ENCODE measurements at regions not wholly inside any gene's neighbourhood (a gene's known extent, or its start where the extent isn't known, plus 50 kb on each side); places are given as distances from the start of the nearest gene placed in this dataset.

DNA sequence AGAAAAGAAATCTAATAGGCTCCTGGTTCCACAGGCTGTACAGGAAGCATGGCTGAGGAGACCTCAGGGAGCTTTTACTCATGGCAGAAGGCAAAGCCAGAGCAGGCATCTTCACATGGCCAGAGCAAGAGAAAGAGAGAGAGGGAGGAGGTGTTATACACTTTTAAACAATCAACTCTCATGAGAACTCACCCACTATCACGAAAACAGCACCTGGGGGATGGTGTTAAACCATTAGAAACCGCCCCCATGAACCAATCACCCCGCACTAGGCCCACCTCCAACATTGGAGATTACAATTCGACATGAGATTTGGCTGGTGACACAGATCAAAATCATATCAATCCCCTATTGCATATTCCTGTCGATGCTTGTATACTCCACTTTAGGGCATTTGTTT lies 93.5 kb downstream of the MRPL39 start:
- H3K9me3 ChIP-seq (ENCODE audit: low read depth), result no peaks in the 10 kb centered on the region
- in situ Hi-C loops (cut with MboI), result no loop called here
- no peaks in the 10 kb centered on the region for H3F3A ChIP-seq (ENCODE audit: insufficient read depth)
- 53 to 61% methylated on average over 5 of the region's 5 CpGs for WGBS, 2 experiments (ENCODE audit: low coverage in 1 of 2, low lambda C conversion rate in 2 of 2, missing lambda C conversion rate in 2 of 2)
- H3K27me3 ChIP-seq (replicated peaks; ENCODE audit: insufficient read depth), result no peaks in the 10 kb centered on the region
- no peak for TF ChIP-seq EZH2 (IDR thresholded peaks at IDR 0.05; ENCODE audit: insufficient read depth, poor library complexity, severe bottlenecking)
- no peak for TF ChIP-seq EZH2phosphoT487 (IDR thresholded peaks at IDR 0.05; ENCODE audit: insufficient read depth, low read depth)
- no peak overlapping the region for H2AFZ ChIP-seq
- no peak overlapping the region for H3K27ac ChIP-seq
- H3K79me2 ChIP-seq (ENCODE audit: insufficient read depth), result no peaks in the 10 kb centered on the region
- no peaks in the 10 kb centered on the region for H3K9me2 ChIP-seq (ENCODE audit: insufficient read depth)
- H3K4me3 ChIP-seq, result no peak overlapping the region
- no peak overlapping the region for H3K9ac ChIP-seq
- no peak overlapping the region for H3K4me2 ChIP-seq (ENCODE audit: unreplicated experiment)
- no peaks in the 10 kb centered on the region for H3K4me1 ChIP-seq (ENCODE audit: insufficient read depth)
- no peaks in the 10 kb centered on the region for H3K36me3 ChIP-seq (ENCODE audit: low read depth)
- no peaks in the 10 kb centered on the region for H4K20me1 ChIP-seq (ENCODE audit: insufficient read depth)
- DNase-seq, result no peak

DNA sequence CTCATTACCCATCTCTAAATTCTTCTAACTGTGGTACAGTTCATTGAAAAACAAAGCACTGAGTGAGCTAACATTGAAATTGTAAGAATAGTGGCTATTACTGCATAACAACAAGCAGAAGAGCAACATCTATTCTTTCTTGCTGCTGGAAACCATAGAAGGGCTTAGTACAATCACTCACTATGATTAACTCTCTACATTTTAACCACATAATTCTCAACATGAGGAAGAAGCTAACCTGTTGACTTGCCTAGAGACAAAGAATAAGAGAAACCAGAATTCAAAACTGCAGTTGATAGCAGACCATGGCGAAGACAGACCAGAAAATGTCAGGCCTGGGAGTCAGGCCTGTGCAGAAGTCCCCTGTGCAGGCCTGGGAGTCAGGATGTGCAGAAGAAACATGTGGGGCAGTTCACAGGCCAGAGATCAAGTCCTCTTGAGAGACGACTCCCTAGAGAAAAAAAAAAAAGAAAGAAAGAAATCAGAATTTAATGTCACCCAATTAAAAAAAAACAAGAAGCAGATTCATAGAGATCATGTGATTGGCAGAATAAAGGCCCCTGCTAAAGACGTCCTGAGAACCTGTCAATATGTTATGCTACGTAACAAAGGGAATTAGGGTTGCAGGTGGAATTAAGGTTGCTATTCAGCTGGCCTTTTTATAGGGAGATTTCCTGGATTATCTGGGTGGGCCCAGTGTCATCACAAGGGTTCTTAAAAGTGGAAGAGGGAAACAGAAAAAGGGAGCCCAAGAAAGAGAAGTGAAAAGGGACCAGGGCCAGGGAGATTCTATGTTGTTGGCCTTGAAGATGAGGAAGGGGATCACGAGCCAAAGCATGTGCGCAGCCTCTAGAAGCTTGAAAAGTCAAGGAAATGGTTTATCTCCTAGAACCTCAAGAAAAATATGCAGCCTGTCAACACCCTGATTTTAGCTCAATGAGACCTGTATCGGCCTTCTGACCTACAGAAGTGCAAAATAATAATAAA lies 94.9 kb downstream of the MRPL39 start:
- Histone ChIP-seq H3K79me2 (ENCODE audit: insufficient read depth) (no peaks in the 10 kb centered on the region), H3K9ac (no peak overlapping the region), H2AFZ (no peak overlapping the region), H3K4me2 (ENCODE audit: unreplicated experiment) (no peak overlapping the region), H4K20me1 (ENCODE audit: insufficient read depth) (no peaks in the 10 kb centered on the region), H3K27ac (no peak overlapping the region), H3K4me3 (no peak overlapping the region), H3K9me3 (ENCODE audit: low read depth) (no peaks in the 10 kb centered on the region), H3F3A (ENCODE audit: insufficient read depth) (no peaks in the 10 kb centered on the region), H3K9me2 (ENCODE audit: insufficient read depth) (no peaks in the 10 kb centered on the region), H3K27me3 (replicated peaks; ENCODE audit: insufficient read depth) (no peaks in the 10 kb centered on the region), H3K36me3 (ENCODE audit: low read depth) (no peaks in the 10 kb centered on the region), H3K4me1 (ENCODE audit: insufficient read depth) (no peaks in the 10 kb centered on the region)
- no peak for DNase-seq
- no peak for TF ChIP-seq EZH2 (IDR thresholded peaks at IDR 0.05; ENCODE audit: insufficient read depth, poor library complexity, severe bottlenecking)
- no peak for TF ChIP-seq EZH2phosphoT487 (IDR thresholded peaks at IDR 0.05; ENCODE audit: insufficient read depth, low read depth)
- WGBS, 2 experiments (ENCODE audit: low coverage in 1 of 2, low lambda C conversion rate in 2 of 2, missing lambda C conversion rate in 2 of 2), result 71 to 77% methylated on average over 7 of the region's 7 CpGs
- in situ Hi-C loops (cut with MboI), result no loop called here

DNA sequence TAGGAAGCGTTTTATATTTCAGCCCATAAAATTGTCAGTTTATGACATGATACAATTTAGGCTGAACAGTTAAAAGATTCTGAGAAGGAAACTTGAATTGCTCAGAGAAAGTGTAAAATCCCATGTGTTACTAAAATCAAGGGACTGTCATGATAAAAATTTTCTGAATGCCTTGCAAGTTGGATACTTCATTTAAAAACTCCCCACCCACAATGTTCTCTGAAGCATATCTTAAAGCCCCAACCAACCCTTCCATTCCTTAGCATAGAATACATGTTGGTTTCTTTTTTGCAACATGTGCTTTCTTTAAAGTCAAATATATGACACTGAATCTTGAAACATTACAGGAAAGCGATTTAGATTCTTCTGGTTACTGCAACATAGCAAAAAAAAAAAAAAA lies 97.4 kb downstream of the MRPL39 start:
- Histone ChIP-seq H2AFZ (no peak overlapping the region), H3K36me3 (ENCODE audit: low read depth) (no peaks in the 10 kb centered on the region), H3K9ac (no peak overlapping the region), H3K27me3 (replicated peaks; ENCODE audit: insufficient read depth) (no peaks in the 10 kb centered on the region), H3F3A (ENCODE audit: insufficient read depth) (no peaks in the 10 kb centered on the region), H3K4me2 (ENCODE audit: unreplicated experiment) (no peak overlapping the region), H4K20me1 (ENCODE audit: insufficient read depth) (no peaks in the 10 kb centered on the region), H3K9me2 (ENCODE audit: insufficient read depth) (no peaks in the 10 kb centered on the region), H3K4me3 (no peak overlapping the region), H3K9me3 (ENCODE audit: low read depth) (no peaks in the 10 kb centered on the region), H3K4me1 (ENCODE audit: insufficient read depth) (0 out of 2 replicates have a peak, but pooled peaks cover 9% of the 10 kb centered on the region), H3K27ac (no peak overlapping the region), H3K79me2 (ENCODE audit: insufficient read depth) (no peaks in the 10 kb centered on the region)
- WGBS, 2 experiments (ENCODE audit: low coverage in 1 of 2, low lambda C conversion rate in 2 of 2, missing lambda C conversion rate in 2 of 2), result 36 to 37% methylated on average over 2 of the region's 2 CpGs
- in situ Hi-C loops (cut with MboI), result no loop called here
- DNase-seq, result no peak
- TF ChIP-seq EZH2 (IDR thresholded peaks at IDR 0.05; ENCODE audit: insufficient read depth, poor library complexity, severe bottlenecking), result no peak
- no peak for TF ChIP-seq EZH2phosphoT487 (IDR thresholded peaks at IDR 0.05; ENCODE audit: insufficient read depth, low read depth)

DNA sequence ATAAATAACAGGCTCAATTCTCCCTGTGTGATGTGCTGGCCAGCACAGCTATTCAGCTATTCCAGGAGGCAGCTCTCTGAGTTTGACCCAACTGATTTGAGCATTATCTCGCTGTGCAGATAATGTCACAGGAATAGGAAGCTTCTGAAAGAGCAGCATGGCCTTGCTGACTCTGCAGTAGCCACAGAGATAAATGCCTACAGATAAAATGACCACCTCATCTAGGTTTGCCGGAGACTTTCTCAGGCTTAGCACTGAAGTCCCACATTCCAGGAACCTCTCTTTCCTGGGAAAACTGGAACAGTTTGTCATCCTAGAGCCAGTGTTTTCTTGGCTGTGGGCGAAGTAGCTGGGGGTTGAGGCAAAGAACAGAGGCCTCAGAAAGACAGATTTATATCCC lies 98.9 kb downstream of the MRPL39 start:
- Histone ChIP-seq H3K27ac (no peak overlapping the region), H3K36me3 (ENCODE audit: low read depth) (no peaks in the 10 kb centered on the region), H3K27me3 (replicated peaks; ENCODE audit: insufficient read depth) (no peaks in the 10 kb centered on the region), H3K9me3 (ENCODE audit: low read depth) (no peaks in the 10 kb centered on the region), H2AFZ (no peak overlapping the region), H3K79me2 (ENCODE audit: insufficient read depth) (no peaks in the 10 kb centered on the region), H3K4me2 (ENCODE audit: unreplicated experiment) (no peak overlapping the region), H3K9ac (no peak overlapping the region), H3F3A (ENCODE audit: insufficient read depth) (no peaks in the 10 kb centered on the region), H4K20me1 (ENCODE audit: insufficient read depth) (no peaks in the 10 kb centered on the region), H3K4me1 (ENCODE audit: insufficient read depth) (0 out of 2 replicates have a peak, but pooled peaks cover 9% of the 10 kb centered on the region), H3K4me3 (no peak overlapping the region), H3K9me2 (ENCODE audit: insufficient read depth) (no peaks in the 10 kb centered on the region)
- DNase-seq, result no peak
- no peak for TF ChIP-seq EZH2 (IDR thresholded peaks at IDR 0.05; ENCODE audit: insufficient read depth, poor library complexity, severe bottlenecking)
- TF ChIP-seq EZH2phosphoT487 (IDR thresholded peaks at IDR 0.05; ENCODE audit: insufficient read depth, low read depth), result no peak
- in situ Hi-C loops (cut with MboI), result no loop called here
- 66 to 82% methylated on average over 3 of the region's 3 CpGs for WGBS, 2 experiments (ENCODE audit: low coverage in 1 of 2, low lambda C conversion rate in 2 of 2, missing lambda C conversion rate in 2 of 2)

Data from GM23248 (cell line).